Stimulated activated CD4-positive, alpha-beta T cell treated with anti-CD3 and anti-CD28 coated beads, Interleukin-2, amount 100 ng/mL, for 4 hours (primary cell): ENCODE measurements at regions not wholly inside any gene's neighbourhood (a gene's known extent, or its start where the extent isn't known, plus 50 kb on each side); places are given as distances from the start of the nearest gene placed in this dataset.

ENCODE experiments used
- DNase-seq: peaks from one replicate; pipeline ENCODE4 v3.0.0-alpha.2; 2020; ENCODE audit warnings: low read depth

GRCh38 chr12:38139456-38139855, 177.1 kb upstream of the ALG10B start:
- no peak for DNase-seq

DNA sequence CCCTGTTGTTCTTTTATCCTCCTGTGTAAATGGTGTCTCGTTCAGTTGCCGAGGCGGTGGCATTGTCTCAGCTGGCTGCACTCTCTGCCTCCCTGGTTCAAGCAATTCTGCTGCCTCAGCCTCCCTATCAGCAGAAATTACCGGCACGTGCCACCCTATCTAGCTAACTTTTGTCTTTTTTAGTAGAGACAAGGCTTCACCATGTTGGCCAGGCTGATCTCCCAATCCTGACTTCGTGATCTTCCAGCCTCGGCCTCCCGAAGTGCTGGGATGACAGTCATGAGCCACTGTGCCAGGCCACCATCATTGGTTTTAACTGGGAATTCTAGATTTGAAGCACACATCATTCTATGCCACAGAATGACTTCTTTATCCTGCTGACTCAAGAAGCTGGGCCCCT, 175.3 kb upstream of the ALG10B start:
- no peak for DNase-seq

DNA sequence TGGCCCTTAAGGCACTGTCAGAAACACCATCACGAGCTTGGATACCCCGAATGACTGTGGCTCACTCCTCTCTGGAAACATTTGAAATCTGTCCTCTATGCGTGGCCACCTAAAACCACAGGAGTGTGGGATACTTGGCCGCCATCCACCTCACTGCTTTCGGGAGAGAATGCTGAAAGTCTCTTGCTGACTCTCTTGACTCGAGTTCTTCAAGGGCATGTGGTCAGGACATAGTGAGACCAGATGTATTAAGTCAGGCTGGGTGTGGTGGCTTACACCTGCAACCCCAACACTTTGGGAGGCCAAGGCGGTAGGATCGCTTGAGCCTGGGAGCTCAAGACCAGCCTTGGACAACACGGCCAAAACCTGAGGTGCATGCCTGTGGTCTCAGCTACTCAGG, 174.7 kb upstream of the ALG10B start:
- no peak for DNase-seq

GRCh38 chr12:38142974-38143373, 173.6 kb upstream of the ALG10B start:
- no peak for DNase-seq

DNA sequence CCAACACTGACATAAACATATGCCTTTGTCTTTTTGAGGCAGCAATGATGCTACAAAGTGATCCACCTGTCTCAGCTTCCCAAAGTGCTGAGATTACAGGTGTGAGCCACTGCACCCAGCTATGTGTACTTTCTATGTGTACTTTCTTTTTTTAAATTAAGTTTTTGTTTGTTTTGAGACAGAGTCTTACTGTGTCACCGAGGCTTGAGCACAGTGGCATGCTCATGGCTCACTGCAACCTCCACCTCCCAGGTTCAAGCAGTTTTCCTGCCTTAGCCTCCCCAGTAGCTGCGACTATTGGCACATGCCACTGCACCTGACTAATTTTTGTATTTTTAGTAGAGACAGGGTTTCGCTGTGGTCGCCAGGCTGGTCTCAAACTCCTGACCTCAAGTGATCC, 172.5 kb upstream of the ALG10B start:
- no peak for DNase-seq

GRCh38 chr12:38144601-38145436, 171.8 kb upstream of the ALG10B start:
- DNase-seq = no peak

GRCh38 chr12:38149395-38150073, 167.0 kb upstream of the ALG10B start:
- no peak for DNase-seq

DNA sequence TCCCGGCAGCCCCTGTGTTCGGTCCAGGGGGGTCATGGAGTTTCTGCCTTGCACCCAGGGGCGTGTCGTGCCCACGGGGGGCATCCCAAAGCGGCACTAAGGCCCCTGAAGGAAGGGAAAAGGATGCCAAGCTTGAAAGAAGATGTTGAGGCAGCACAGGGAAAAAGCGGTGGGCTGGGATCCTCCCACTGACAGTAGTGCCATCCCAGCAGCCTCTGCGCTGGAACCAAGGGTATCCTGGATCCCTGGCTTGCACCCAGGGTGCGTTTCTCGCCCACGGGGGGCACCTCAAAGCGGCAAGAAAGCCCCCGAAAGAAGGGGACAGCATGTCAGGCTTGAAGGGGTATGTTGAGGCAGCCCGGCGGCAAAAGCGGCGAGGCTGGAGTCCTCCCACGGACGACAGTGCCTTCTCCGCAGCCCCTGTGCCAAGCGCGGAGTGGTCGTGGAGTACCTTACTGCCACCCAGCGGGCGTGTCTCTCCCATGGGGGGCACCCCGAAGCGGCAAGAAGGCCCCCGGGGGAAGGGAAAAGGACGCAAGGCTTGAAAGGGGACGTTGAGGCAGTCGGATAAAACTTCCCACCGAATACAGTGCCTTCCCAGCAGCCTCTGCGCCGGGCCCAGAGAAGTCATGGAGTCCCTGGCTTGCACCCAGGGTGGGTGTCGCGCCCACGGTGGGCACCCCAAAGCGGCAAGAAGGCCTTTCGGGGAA, 164.4 kb upstream of the ALG10B start:
- no peak for DNase-seq

DNA sequence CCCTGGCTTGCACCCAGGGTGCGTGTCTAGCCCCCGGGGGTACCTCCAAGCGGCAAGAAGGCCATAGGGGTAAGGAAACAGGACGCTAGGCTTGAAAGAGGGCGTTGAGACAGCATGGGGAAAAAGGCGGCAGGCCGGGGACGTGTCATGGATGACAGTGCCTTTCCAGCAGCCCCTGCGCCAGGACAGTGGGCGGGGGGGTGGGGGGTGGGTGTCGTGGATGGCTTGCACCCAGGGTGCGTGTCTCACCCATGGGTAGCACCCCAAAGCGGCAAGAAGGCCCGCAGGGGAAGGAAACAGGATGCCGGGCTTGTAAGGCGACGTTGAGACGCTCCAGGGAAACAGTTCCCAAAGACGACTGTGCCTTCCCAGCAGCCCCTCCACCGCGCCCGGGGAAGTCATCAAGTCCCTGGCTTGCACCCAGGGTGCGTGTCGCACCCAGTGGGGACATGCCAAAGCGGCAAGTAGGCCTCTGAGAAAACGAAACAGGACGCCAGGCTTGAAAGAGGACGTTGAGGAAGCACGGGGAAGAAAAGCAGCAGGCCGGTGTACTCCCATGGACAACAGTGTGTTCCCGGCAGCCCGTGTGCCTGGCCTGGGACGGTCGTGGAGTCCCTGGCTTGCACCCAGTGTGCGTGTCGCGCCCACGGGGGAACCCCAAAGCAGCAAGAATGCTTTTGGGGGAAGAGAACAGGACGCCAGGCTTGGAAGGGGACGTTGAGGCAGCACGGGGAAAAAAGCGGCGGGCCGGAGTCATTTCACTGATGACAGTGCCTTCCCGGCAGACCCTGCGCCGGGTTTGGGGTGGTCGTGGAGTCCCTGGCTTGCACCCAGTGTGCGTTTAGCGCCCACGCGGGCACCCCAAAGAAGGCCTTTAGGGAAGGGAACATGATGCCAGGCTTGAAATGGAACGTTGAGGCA, 163.5 kb upstream of the ALG10B start:
- DNase-seq = no peak

- DNase-seq = no peak
These were observed 162.9 kb upstream of the ALG10B start for GRCh38 chr12:38153737-38154061.

DNA sequence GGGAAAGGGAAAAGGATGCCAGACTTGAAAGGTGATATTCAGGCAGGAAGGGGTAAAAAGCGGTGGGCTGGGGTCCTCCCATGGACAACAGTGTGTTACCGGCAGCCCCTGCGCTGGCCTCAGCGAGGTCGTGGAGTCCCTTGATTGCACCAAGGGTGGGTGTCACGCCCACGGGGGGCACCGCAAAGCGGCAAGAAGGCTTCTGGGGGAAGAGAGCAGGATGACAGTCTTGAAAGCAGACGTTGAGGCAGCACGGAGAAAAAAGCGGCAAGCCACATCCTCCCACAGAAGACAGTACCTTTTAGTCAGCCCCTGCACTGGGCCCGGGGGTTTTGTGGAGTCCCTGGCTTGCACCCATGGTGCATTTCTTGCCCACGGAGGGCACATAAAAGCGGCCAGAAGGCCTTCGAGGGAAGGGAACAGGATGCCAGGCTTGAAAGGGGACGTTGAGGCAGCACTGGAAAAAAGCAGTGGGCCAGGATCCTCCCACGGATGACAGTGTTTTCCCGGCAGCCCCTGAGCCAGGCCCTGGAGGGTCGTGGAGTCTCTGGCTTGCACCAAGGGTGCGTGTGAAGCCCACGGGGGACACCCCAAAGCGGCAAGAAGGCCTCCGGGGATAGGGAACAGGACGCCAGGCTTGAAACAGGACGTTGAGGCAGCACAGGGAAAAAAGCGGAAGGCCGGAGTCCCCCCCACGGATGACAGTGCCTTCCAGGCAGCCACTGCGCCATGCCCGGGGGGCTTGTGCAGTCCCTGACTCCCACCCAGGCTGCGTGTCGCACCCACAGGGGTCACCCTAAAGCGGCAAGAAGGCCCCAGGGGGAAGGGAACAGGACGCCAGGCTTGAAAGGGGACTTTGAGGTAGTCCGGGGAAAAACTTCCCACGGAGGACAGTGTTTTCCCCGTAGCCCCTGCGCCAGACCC, 162.2 kb upstream of the ALG10B start:
- DNase-seq = no peak

DNA sequence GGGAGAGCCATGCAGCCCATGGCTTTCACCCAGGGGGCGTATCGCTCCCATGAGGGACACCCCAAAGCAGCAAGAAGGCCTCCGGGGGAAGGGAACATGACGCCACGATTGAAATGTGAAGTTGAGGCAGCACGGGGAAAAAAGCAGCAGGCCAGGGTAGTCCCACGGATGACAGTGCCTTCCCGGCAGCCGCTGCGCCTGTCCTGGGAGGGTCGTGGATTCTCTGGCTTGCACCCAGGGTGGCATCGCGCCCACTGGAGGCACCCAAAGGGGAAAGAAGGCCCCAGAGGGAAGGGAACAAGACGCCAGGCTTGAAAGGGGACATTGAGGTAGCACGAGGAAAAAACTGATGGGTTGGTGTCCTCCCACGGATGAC, 161.6 kb upstream of the ALG10B start:
- no peak for DNase-seq

DNA sequence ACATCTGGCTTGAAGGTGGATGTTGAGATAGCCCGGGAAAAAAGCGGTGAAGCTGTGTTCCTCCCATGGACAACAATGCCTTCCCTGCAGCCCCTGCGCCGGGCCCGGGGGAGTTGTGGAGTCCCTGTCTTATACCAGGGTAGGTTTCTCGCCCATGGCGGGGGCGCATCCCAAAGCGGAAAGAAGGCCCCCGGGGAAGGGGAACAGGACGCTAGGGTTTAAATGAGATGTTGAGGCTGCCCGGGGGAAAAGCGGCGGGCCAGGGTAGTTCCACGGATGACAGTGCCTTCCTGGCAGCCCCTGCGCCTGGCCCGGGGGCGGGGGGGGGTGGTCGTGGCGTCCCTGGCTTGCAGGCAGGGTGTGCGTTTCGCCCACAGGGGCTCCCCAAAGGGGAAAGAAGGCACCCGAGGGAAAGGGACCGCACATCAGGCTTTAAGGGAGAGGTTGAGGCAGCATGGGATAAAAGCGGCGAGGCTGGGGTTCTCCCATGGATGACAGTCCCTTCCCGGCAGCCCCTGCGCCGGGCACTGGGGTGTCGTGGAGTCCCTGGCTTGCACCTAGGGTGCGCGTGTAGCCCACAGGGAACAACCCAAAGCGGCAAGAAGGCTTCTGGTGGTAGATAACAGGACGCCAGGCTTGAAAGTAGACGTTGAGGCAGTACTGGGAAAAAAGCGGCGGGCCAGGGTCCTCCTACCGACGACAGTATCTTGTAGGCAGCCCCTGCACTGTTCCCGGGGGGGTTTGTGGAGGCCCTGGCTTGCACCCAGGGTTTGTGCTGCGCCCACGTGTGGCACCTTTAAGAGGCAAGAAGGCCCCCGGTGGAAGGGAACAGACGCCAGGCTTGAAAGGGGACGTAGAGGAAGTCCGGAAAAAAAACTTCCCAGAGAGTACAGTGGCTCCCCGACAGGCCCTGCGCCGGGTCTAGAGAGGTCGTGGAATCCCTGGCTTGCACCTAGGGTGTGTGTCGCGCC, 160.8 kb upstream of the ALG10B start:
- DNase-seq = no peak

- no peak for DNase-seq
These were observed 159.9 kb upstream of the ALG10B start for GRCh38 chr12:38156497-38157245.

- DNase-seq = no peak
These were observed 159.2 kb upstream of the ALG10B start for GRCh38 chr12:38157274-38157932.

- no peak for DNase-seq
These were observed 158.6 kb upstream of the ALG10B start for GRCh38 chr12:38157933-38158401.

GRCh38 chr12:38158428-38159091, 158.0 kb upstream of the ALG10B start:
- no peak for DNase-seq

DNA sequence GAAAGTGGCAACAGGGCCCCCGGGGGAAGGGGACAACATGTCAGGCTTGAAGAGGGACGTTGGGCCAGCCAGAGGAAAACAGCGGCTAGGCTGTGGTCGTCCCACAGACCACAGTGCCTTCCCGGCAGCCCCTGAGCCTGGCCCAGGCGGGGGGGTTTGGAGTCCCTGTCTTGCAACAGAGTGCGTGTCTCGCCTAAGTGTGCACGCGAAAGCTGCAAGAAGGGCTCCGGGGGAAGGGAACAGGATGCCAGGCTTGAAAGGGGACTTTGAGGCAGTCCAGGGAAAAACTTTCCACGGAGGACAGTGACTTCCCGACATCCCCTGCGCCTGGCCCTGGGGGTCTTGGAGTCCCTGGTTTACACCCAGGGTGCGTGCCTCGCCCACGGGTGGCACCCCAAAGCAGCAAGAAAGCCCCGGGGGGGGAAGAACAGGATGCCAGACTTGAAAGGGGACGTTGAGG, 157.5 kb upstream of the ALG10B start:
- DNase-seq = no peak
